Iris pigment epithelial cell (primary cell): ENCODE measurements at regions not wholly inside any gene's neighbourhood (a gene's known extent, or its start where the extent isn't known, plus 50 kb on each side); places are given as distances from the start of the nearest gene placed in this dataset.

ENCODE experiments used
- DNase-seq: peaks from one replicate; pipeline ENCODE4 v3.0.0-alpha.2; 2011; ENCODE audit warnings: low read depth

- no peak for DNase-seq
Observed at GRCh38 chr17:74145756-74146155, 57.7 kb upstream of the RPL38 start.

DNA sequence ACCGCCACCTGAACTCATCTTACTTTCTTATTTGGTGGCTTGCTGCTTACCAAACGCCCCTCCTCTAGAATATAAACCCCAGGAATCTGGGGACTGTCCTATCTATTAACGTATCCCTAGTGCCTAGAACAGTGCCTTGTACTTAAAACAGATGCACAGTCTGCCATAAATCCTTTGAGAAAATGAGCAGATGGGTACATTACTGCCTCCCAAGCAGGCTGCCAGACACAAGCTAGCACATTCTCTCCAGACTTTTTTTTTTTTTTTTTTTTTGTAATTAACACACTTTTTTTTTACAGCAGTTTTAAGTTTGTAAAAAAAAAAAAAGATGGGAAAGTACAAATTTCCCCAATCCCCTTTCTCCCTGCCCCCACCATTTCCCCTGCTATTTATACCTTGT is 57.3 kb upstream of the RPL38 start:
- DNase-seq = no peak

DNA sequence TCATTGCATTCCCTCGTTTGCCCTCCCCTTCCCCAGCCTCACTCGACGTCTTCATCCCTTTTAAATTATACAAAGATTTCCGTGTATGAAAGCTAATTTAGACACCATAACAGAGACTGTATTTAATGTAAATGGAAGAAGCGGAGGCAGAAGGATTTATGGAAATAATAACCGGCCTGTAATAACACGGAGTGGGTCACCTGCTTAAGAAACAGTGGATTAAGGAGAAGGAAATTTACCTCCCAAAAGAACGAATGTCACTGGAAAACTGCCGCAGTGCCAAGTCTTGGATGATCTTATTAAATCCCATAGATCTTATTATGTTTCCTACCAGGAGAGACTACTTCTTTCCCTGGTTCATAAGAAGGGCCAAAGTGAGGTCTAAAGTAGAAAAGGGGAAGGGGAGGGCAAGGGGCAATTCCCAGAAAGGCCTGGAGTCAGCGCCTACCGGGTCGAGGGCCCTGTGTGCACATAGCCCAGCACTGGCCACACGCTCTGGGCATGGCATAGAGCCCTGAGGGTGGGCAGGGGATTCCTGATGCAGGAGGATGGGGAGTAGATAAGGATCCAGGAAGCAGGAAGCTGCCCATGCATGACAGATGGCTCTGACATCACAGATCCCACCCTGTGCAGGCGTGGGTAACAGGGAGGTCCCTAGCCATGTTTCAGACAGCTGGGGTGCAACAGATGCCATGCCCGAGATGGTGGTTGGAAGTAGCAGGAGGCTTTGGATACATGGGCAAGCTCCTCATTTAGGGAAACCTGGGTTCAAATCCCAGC is 56.2 kb upstream of the RPL38 start:
- DNase-seq = no peak

DNA sequence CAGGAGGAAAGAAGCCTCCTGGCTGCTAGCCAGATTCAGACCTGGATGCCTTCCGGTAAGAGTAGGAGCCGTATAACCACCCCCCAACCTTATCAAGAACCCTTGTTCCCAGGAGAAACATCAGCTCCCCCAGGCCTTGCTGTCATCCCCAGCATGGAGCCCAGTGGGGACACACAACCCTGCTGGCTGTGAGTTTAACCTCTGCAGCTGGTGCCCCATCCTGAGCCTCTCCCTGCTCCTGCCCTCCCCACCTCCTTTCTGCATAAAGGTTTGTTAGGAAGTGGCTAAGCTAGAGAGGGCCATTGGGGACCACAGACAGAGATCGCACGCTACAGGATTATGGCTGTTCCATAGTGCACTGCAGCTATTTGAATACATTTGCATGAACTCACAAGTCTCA is 55.5 kb upstream of the RPL38 start:
- DNase-seq = no peak

- no peak for DNase-seq
Observed at GRCh38 chr17:74148446-74148845, 55.0 kb upstream of the RPL38 start.

DNA sequence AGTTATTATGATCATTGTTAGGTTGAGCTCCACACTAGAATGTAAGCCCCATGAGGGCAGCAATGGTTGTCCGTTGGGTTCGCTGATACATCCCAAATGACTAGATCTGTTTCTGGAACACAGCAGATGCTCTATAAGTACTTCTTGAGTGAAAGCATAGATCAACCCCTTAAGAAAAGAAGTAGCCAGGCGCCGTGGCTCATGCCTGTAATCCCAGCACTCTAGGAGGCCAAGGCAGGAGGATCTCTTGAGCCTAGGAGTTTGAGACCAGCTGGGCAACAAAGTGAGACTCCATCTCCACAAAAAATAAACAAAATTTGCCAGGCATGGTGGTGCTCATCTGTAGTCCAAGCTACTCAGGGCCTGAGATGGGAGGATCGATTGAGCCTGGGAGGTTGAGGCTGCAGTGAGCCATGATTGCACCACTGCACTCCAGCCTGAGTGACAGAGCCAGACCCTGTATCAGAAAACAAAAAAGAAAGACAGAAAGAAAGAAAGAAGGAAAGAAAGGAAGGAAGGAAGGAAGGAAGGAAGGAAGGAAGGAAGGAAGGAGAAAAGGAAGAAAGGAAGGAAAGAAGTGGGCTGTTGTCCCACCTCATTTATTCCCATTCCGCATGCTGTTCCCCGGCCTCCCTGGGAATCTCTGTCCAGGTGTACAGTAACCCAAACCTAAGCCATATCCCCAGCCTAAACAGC is 54.4 kb upstream of the RPL38 start:
- DNase-seq = no peak

DNA sequence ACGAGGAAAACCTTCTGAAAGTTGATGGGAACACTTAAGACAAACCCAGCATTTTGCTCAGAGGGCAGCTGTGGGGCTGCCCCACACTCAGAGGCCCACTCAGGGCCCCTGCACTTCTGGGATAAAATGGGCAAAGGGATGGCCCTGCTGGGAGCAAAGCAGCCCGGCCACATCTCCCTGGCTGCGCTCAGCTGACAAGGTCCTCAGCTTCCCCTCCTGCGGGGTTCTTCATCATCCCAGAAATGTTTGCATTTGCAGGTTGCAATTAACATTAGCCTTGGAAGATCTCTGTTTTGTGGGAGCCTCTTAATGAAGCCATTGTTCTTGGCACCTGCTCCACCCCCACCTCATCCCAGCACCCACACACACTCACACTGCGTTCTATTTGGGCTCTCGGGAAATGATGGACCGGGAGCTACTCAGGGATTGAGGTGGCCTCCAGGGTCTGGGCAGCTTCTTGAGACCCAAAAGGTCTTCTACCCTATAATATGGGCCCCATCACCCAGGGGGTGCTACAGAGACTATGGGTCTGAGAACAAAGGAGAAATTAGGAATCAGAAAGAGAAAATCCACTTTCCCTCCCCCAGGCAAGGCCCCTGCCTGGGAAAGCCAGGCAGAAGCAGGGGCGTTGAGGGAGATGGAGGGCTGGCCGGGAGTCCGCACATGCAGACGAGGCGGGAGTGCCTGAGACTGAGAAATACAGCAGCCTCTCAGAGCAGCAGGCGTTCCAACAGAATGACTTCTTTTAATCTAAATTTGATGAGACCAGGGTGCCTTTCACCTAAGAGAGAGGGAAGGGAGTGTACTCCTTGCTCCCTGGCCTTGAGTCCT is 53.7 kb upstream of the RPL38 start:
- DNase-seq = no peak

- DNase-seq = no peak
Observed at GRCh38 chr17:74150428-74151025, 53.0 kb upstream of the RPL38 start.

- DNase-seq = no peak
Observed at GRCh38 chr17:74151551-74152315, 51.7 kb upstream of the RPL38 start.

DNA sequence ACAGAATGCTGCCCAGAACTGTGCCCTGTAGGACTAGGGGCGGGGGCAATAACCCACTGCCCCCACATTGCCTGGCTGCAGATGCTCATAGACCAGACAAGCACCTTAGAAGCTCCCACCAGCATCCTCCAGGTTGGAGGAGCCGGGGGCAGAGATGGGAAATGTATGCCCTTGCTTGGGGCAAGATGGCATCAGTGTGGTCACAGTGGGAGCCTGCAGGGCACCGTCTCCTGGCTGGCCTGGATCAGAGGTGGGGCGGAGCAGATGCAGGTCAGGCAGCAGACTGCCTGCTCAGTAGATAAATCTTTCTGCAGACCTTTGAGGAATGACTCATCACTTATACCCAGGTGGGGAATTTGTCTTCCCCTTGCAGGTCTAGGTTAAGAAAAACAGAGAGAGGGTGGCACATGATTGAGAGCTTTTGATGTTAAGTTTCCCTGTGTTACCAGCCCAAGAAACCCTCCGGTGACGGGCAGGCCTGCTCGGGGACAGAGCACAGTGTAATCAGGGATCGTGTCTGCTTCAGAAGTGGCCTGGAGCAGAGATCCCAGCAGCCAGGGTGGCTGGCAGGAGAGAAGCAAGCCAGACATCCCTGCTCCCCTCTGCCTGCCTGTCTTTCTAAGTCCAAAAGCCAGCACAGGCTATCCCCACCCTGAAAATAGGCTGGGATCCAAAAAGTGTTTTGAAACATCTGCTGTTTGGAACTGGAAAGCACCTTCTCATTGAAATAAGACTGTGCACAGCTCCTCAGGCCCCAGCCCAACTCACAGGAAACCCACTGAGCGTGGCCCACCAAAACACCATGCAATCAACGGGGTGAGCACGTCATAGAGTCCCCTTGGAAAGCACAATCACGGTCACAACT is 50.7 kb upstream of the RPL38 start:
- DNase-seq = no peak

GRCh38 chr17:74153456-74153810 is 50.0 kb upstream of the RPL38 start:
- DNase-seq = no peak
